ENCODE measurements at regions not wholly inside any gene's neighbourhood (a gene's known extent, or its start where the extent isn't known, plus 50 kb on each side); places are given as distances from the start of the nearest gene placed in this dataset.
"Not testable (repeated sequence)": the region's sequence is repeated elsewhere in the genome, so short reads cannot be mapped to it uniquely, and the experiment has no call there.

DNA sequence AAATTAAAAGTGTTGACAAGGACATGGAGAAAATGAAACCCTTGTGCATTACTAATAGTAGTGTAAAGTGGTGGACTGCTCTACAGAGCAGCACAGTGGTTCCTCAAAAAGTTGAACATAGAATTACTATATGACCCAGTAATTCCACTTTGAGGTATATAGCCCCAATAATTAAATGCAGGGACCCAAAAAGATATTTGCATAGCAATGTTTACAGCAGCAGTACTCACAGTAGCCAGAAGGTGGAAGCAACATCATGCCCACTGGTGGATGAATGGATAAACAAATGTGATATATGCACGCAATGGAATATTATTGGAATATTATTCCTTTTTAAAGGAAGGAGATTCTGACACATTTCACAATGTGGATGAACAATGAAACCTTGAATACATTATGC lies 121.3 kb downstream of the POTEH start:
- TF ChIP-seq, protein P1, sequence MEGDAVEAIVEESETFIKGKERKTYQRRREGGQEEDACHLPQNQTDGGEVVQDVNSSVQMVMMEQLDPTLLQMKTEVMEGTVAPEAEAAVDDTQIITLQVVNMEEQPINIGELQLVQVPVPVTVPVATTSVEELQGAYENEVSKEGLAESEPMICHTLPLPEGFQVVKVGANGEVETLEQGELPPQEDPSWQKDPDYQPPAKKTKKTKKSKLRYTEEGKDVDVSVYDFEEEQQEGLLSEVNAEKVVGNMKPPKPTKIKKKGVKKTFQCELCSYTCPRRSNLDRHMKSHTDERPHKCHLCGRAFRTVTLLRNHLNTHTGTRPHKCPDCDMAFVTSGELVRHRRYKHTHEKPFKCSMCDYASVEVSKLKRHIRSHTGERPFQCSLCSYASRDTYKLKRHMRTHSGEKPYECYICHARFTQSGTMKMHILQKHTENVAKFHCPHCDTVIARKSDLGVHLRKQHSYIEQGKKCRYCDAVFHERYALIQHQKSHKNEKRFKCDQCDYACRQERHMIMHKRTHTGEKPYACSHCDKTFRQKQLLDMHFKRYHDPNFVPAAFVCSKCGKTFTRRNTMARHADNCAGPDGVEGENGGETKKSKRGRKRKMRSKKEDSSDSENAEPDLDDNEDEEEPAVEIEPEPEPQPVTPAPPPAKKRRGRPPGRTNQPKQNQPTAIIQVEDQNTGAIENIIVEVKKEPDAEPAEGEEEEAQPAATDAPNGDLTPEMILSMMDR (IDR thresholded peaks at IDR 0.05) = peak in 1 of 2 donors; percentile 26
- not testable (repeated sequence) for H3K4me1 ChIP-seq; H3K27me3 ChIP-seq; DNase-seq (ENCODE audit: low spot score); H3K36me3 ChIP-seq; H3K4me3 ChIP-seq; H3K9me3 ChIP-seq; H3K27ac ChIP-seq

DNA sequence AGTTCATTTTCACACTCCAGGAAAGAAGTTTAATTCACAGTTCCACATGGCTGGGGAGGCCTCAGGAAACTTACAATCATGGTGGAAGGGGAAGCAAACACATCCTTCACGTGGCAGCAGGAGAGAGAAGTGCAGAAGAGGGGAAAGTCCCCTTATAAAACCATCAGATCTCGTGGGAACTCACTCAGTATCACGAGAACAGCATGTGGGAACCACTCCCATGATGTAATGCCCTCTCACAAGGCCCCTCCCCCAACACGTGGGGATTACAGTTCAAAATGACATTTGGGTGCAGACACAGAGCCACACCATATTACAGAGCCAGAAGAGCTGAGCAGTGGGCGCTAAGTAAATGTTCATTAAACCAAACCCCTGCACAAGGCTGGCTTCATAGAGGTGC lies 126.0 kb downstream of the POTEH start:
- H3K27me3 ChIP-seq; H3K4me1 ChIP-seq; H3K27ac ChIP-seq; H3K9me3 ChIP-seq; H3K36me3 ChIP-seq; DNase-seq (ENCODE audit: low spot score); H3K4me3 ChIP-seq: not testable (repeated sequence)

DNA sequence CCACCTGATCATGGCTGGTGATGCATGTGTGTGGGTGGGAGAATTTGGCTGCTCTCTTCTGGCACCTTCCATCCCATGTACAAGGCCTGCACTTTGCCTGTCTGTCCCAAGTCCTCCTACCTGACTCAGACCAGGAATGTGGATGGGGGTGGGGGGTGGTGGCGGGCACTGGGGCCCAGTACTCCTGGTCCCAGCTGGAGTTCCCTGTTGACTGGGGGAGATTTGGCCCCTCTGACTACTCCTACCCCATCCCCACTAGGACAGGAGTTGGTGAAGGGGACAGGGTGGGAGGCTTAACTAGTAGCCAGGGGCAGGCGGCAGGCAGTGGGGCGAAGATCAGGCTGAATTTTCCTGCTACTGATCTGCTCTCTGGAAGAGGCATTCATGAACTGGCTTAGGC lies 126.6 kb downstream of the POTEH start:
- not testable (repeated sequence) for H3K27me3 ChIP-seq; H3K4me1 ChIP-seq; H3K27ac ChIP-seq; H3K9me3 ChIP-seq; DNase-seq (ENCODE audit: low spot score); H3K36me3 ChIP-seq; H3K4me3 ChIP-seq

GRCh38 chr22:15817264-15817663 lies 127.4 kb downstream of the POTEH start:
- H3K4me1 ChIP-seq; H3K27me3 ChIP-seq; H3K4me3 ChIP-seq; DNase-seq (ENCODE audit: low spot score); H3K27ac ChIP-seq; H3K9me3 ChIP-seq; H3K36me3 ChIP-seq: not testable (repeated sequence)

DNA sequence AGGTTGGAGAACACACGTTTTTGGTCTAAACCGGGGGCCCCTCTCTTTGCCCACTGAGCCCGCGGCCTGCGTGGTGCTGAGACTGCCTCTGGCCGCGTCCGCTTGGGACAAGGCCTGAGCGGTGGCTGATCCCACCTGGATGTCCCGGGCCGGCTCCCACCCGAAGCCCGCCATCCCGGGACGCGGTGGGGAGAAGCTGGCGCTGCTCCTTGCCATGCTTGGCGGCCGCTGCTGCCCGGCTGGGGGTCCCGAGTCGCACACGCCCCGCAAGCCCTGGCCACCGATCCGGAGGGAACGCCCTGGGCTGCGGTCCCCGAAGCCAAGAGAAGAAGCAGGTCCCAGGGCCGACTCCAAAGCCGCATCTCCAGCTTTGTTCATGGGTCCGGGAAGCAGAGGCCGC lies 130.1 kb downstream of the POTEH start:
- H3K27ac ChIP-seq; DNase-seq (ENCODE audit: low spot score); H3K4me3 ChIP-seq; H3K27me3 ChIP-seq; H3K9me3 ChIP-seq; H3K4me1 ChIP-seq; H3K36me3 ChIP-seq: not testable (repeated sequence)

GRCh38 chr22:15821088-15821487 lies 131.3 kb downstream of the POTEH start:
- H3K4me3 ChIP-seq; H3K27me3 ChIP-seq; H3K27ac ChIP-seq; H3K4me1 ChIP-seq; H3K36me3 ChIP-seq; H3K9me3 ChIP-seq; DNase-seq (ENCODE audit: low spot score): not testable (repeated sequence)

GRCh38 chr22:15822001-15822400 lies 132.2 kb downstream of the POTEH start:
- H3K36me3 ChIP-seq; H3K4me1 ChIP-seq; DNase-seq (ENCODE audit: low spot score); H3K9me3 ChIP-seq; H3K4me3 ChIP-seq; H3K27ac ChIP-seq; H3K27me3 ChIP-seq: not testable (repeated sequence)

DNA sequence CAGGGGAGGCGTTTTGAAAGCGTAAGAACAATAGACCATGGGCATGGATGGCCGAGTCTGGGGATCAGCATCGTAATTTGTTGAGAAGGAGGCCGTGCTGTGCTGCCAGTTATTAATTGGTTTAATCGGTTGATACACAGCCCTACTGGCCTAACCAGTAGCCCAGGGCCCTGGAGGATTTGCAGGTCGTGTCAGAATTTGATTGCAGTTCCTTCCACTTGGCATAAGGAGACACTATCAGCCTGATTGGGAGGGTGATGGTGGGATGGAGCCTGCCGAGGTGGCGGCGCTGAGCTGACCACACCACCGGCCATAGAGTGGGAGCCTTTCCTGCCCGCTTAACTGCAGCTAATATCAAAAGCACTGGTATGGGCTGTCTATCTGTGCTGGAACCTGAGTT lies 133.4 kb downstream of the POTEH start:
- H3K27ac ChIP-seq; H3K4me3 ChIP-seq; H3K9me3 ChIP-seq; DNase-seq (ENCODE audit: low spot score); H3K4me1 ChIP-seq; H3K27me3 ChIP-seq; H3K36me3 ChIP-seq: not testable (repeated sequence)

- H3K27ac ChIP-seq; H3K4me1 ChIP-seq; H3K9me3 ChIP-seq; H3K4me3 ChIP-seq; H3K36me3 ChIP-seq; H3K27me3 ChIP-seq; DNase-seq (ENCODE audit: low spot score): not testable (repeated sequence)
Measured at GRCh38 chr22:15832235-15832634, 142.4 kb downstream of the POTEH start.

- not testable (repeated sequence) for H3K9me3 ChIP-seq
Measured at GRCh38 chr22:15835729-15836128, 145.9 kb downstream of the POTEH start.

GRCh38 chr22:15849772-15850171 lies 159.9 kb downstream of the POTEH start:
- not testable (repeated sequence) for H3K36me3 ChIP-seq; H3K27ac ChIP-seq; H3K9me3 ChIP-seq; H3K27me3 ChIP-seq; H3K4me1 ChIP-seq; H3K4me3 ChIP-seq; DNase-seq (ENCODE audit: low spot score)

More at GRCh38 chr22:15835729-15836128, 145.9 kb downstream of the POTEH start:
- H3K4me1 ChIP-seq; H3K27ac ChIP-seq; DNase-seq (ENCODE audit: low spot score); H3K4me3 ChIP-seq; H3K27me3 ChIP-seq; H3K36me3 ChIP-seq: not testable (repeated sequence)

GRCh38 chr22:15853716-15854373 lies 164.0 kb downstream of the POTEH start:
- not testable (repeated sequence) for DNase-seq (ENCODE audit: low spot score); H3K36me3 ChIP-seq; H3K27ac ChIP-seq; H3K9me3 ChIP-seq; H3K27me3 ChIP-seq; H3K4me3 ChIP-seq; H3K4me1 ChIP-seq

GRCh38 chr22:15854421-15854820 lies 164.6 kb downstream of the POTEH start:
- not testable (repeated sequence) for H3K36me3 ChIP-seq; H3K27ac ChIP-seq; H3K4me1 ChIP-seq; DNase-seq (ENCODE audit: low spot score); H3K27me3 ChIP-seq; H3K4me3 ChIP-seq; H3K9me3 ChIP-seq

- not testable (repeated sequence) for H3K4me1 ChIP-seq; H3K27me3 ChIP-seq; H3K4me3 ChIP-seq; H3K27ac ChIP-seq; H3K36me3 ChIP-seq; DNase-seq (ENCODE audit: low spot score); H3K9me3 ChIP-seq
Measured at GRCh38 chr22:15854978-15855377, 165.2 kb downstream of the POTEH start.

- not testable (repeated sequence) for H3K27ac ChIP-seq; H3K9me3 ChIP-seq; H3K4me3 ChIP-seq; DNase-seq (ENCODE audit: low spot score); H3K36me3 ChIP-seq; H3K27me3 ChIP-seq; H3K4me1 ChIP-seq
Measured at GRCh38 chr22:15880926-15881325, 191.1 kb downstream of the POTEH start.
